PC-9 (cell line): ENCODE measurements at regions not wholly inside any gene's neighbourhood (a gene's known extent, or its start where the extent isn't known, plus 50 kb on each side); places are given as distances from the start of the nearest gene placed in this dataset.

Experiments used
- BruUV-seq: library from RNA; stranded (reverse); fragments of 400-500 nt; replicated peaks from 2 replicates; lab custom pipeline; 2021; lab: Mats Ljungman, UMichigan
- CTCF ChIA-PET: fragments of 300-600 bp; sonication (Branson Sonifier 250); formaldehyde crosslinking; loops from one replicate; lab custom pipeline; 2022; ENCODE audit warnings: antibody characterized with exemption; lab: Charles Lee
- POLR2A ChIA-PET: fragments of 300-600 bp; sonication (Branson Sonifier 250); formaldehyde crosslinking; loops from one replicate; lab custom pipeline; 2022; ENCODE audit warnings: antibody characterized with exemption; ENCODE audit not compliant: unreplicated experiment; lab: Charles Lee
- DNase-seq, 2 experiments: peaks; one replicate each; pipeline versions ENCODE4 v3.0.0 to v3.0.0-alpha.2; 2015 to 2022; ENCODE audit warnings: mixed read lengths in 1 of 2
- H2AFZ ChIP-seq: fragments of 200-600 bp; sonication (generic); 2 replicates; pipeline ENCODE4 v1.8.1; 2017; ENCODE audit warnings: antibody characterized with exemption
- H3F3A ChIP-seq: fragments of 200-600 bp; sonication (generic); 2 replicates; pipeline ENCODE4 v1.8.1; 2017; ENCODE audit warnings: antibody characterized with exemption, mild to moderate bottlenecking, low read depth; ENCODE audit not compliant: insufficient read depth
- H3K27ac ChIP-seq: fragments of 200-600 bp; sonication (generic); 2 replicates; pipeline ENCODE4 v1.6.1; 2016; ENCODE audit warnings: mixed run types
- H3K27me3 ChIP-seq: fragments of 200-600 bp; sonication (generic); 2 replicates; pipeline ENCODE4 v1.6.1; 2016; ENCODE audit warnings: low read depth, mixed run types; ENCODE audit not compliant: insufficient read depth
- H3K36me3 ChIP-seq: fragments of 200-600 bp; sonication (generic); 2 replicates; pipeline ENCODE4 v1.6.1; 2016; ENCODE audit warnings: low read depth, mixed run types
- H3K4me1 ChIP-seq: fragments of 200-600 bp; sonication (generic); replicated peaks from 2 replicates; pipeline ENCODE4 v1.6.1; 2016; ENCODE audit warnings: mixed run types; ENCODE audit not compliant: insufficient read depth
- H3K4me2 ChIP-seq: fragments of 200-600 bp; sonication (generic); 2 replicates; pipeline ENCODE4 v1.6.1; 2017; ENCODE audit warnings: mixed run types
- H3K4me3 ChIP-seq: fragments of 200-600 bp; sonication (generic); 2 replicates; pipeline ENCODE4 v1.6.1; 2016; ENCODE audit warnings: mixed run types
- H3K79me2 ChIP-seq: fragments of 200-600 bp; sonication (generic); 2 replicates; pipeline ENCODE4 v1.6.1; 2017; ENCODE audit warnings: low read depth, mixed run types
- H3K9me2 ChIP-seq: fragments of 200-600 bp; sonication (generic); 2 replicates; pipeline ENCODE4 v1.8.1; 2017; ENCODE audit warnings: mild to moderate bottlenecking; ENCODE audit not compliant: insufficient read depth
- H3K9me3 ChIP-seq: fragments of 200-600 bp; sonication (generic); 2 replicates; pipeline ENCODE4 v1.8.1; 2016; ENCODE audit warnings: low read depth; ENCODE audit not compliant: insufficient read depth
- H4K20me1 ChIP-seq: fragments of 200-600 bp; sonication (generic); 2 replicates; pipeline ENCODE4 v1.8.1; 2017; ENCODE audit not compliant: insufficient read depth
- EZH2 ChIP-seq: fragments of 200-600 bp; sonication (generic); IDR thresholded peaks from 2 replicates; pipeline ENCODE4 v1.8.0; 2017; ENCODE audit warnings: antibody characterized with exemption, low read depth
- intact Hi-C: fragments of 100-400 bp; cut with micrococcal nuclease; formaldehyde crosslinking; loops from one replicate; pipeline ENCODE4 v1.10.0; 2022; ENCODE audit not compliant: unreplicated experiment
- TF ChIP-seq, protein P1 (sequence below): fragments of 200-600 bp; sonication (generic); conservative IDR thresholded peaks from 2 replicates; pipeline ENCODE4 v1.6.1; 2017; ENCODE audit warnings: mixed run types, antibody characterized with exemption, mild to moderate bottlenecking, moderate library complexity

DNA sequence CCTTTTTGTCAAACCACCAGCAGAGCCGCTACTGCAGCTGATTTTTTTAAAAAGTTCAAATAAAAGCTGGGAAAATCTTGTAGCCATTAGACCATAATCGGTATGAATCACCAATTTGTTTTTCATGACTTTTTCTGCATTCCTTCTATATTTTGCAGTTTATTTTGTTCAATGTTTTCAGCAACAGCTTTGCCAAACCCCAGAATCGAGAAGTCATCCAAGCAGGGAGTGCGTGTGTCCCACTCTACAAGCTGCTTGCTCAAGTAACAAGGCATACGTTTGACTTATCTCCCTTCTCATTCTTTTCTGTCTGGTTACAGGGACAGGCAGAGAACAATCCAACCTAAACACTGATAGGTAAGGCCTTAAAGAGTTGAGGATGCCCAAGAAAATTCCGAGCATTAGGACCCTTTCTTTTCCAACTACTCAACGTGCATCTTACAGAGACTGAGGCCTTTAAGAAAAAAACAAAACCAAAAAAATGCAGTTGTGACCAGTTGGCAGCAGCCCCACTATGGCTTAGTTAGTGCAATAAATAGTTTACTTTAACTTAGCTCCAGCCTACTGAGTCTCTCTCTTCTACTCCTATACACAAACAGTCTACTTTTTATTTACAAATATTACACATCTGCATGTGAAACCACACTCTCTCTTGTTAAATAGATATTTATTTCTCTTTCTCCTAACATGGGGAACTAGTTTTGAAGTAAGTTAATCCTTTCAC, 134.7 kb upstream of the SLIT3 start:
- H3K4me3 ChIP-seq: no peak overlapping the region
- H3K9me2 ChIP-seq: no peaks in the 10 kb centered on the region
- H3K36me3 ChIP-seq: no peaks in the 10 kb centered on the region
- no peak overlapping the region for H3K4me2 ChIP-seq
- no peaks in the 10 kb centered on the region for H4K20me1 ChIP-seq
- no TSS peak for BruUV-seq
- H3K27ac ChIP-seq: no peak overlapping the region
- no peak for TF ChIP-seq EZH2
- TF ChIP-seq, protein P1, sequence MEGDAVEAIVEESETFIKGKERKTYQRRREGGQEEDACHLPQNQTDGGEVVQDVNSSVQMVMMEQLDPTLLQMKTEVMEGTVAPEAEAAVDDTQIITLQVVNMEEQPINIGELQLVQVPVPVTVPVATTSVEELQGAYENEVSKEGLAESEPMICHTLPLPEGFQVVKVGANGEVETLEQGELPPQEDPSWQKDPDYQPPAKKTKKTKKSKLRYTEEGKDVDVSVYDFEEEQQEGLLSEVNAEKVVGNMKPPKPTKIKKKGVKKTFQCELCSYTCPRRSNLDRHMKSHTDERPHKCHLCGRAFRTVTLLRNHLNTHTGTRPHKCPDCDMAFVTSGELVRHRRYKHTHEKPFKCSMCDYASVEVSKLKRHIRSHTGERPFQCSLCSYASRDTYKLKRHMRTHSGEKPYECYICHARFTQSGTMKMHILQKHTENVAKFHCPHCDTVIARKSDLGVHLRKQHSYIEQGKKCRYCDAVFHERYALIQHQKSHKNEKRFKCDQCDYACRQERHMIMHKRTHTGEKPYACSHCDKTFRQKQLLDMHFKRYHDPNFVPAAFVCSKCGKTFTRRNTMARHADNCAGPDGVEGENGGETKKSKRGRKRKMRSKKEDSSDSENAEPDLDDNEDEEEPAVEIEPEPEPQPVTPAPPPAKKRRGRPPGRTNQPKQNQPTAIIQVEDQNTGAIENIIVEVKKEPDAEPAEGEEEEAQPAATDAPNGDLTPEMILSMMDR: no peak
- ChIA-PET CTCF (no interaction called here), POLR2A (no interaction called here)
- H3K9me3 ChIP-seq: no peaks in the 10 kb centered on the region
- peaks cover 4% of the 10 kb centered on the region; the same call in 1 of the 2 replicates for H3F3A ChIP-seq
- H3K4me1 ChIP-seq: peaks cover 19% of the 10 kb centered on the region
- no peak for DNase-seq
- H3K79me2 ChIP-seq: no peaks in the 10 kb centered on the region
- intact Hi-C loops: no loop called here
- H2AFZ ChIP-seq: no peak overlapping the region
- no peaks in the 10 kb centered on the region for H3K27me3 ChIP-seq

DNA sequence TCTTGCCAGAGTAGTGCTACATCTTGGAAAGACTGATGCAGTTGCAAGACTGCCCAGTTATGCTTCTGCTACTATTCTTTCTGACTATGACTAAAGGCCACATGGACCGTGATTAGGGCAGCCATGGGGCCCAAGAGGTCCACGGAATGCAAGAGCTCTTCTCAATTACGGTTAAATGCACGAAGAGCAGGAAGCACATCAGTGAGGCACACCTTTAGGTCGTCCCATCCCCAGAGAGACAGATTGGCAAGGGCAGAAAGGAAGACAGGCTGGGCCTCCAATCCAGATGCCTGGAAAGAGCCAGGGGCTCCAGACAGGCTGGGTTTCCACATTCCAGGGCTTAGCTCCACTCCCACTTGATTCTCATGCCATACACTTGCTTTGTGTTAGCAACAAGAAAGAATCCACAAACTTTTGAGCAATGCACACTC, 132.3 kb upstream of the SLIT3 start:
- Histone ChIP-seq H3K79me2 (no peaks in the 10 kb centered on the region), H3K4me3 (no peak overlapping the region), H3K27ac (no peak overlapping the region), H3K27me3 (no peaks in the 10 kb centered on the region), H3K4me2 (no peak overlapping the region), H3K4me1 (peaks cover 11% of the 10 kb centered on the region; the same call in 1 of the 2 replicates), H4K20me1 (no peaks in the 10 kb centered on the region), H3K36me3 (no peaks in the 10 kb centered on the region), H3K9me2 (no peaks in the 10 kb centered on the region), H2AFZ (no peak overlapping the region), H3F3A (no peaks in the 10 kb centered on the region), H3K9me3 (no peaks in the 10 kb centered on the region)
- BruUV-seq: no TSS peak
- intact Hi-C loops: no loop called here
- no peak for DNase-seq
- ChIA-PET CTCF (no interaction called here), POLR2A (no interaction called here)
- TF ChIP-seq EZH2: no peak
- TF ChIP-seq, protein P1: no peak

DNA sequence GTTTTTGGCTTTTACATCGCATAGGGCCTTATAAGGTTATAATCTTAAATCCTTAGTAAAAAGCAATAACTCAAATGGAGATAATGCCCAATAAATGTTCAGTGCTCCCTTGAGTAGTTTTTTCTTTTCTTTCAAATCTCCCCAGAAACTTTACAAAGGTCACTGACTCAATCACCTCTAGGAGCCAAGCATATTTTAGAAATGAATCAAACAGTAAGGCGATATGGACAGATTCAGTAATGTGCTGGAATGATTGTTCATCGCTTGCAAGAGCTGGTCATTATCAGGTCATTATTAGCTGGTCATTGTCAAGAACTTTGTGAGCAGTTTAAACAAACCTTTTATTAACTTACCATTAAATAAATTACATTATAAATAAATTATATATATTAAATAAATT, 130.4 kb upstream of the SLIT3 start:
- DNase-seq: no peak

More for the DNA sequence above, 130.4 kb upstream of the SLIT3 start:
- Histone ChIP-seq H3K9me2 (no peaks in the 10 kb centered on the region), H3K27me3 (no peaks in the 10 kb centered on the region), H3K79me2 (no peaks in the 10 kb centered on the region), H2AFZ (no peak overlapping the region), H3K4me1 (peaks cover 11% of the 10 kb centered on the region; the same call in 1 of the 2 replicates), H3K36me3 (no peaks in the 10 kb centered on the region), H3K27ac (no peak overlapping the region), H3K4me3 (no peak overlapping the region), H3K4me2 (no peak overlapping the region), H3K9me3 (no peaks in the 10 kb centered on the region), H4K20me1 (no peaks in the 10 kb centered on the region), H3F3A (no peaks in the 10 kb centered on the region)
- TF ChIP-seq, protein P1: no peak
- no peak for TF ChIP-seq EZH2
- ChIA-PET POLR2A (no interaction called here), CTCF (no interaction called here)
- no TSS peak for BruUV-seq
- intact Hi-C loops: no loop called here
